Omental fat pad (tissue), 3 donors: ENCODE measurements at regions not wholly inside any gene's neighbourhood (a gene's known extent, or its start where the extent isn't known, plus 50 kb on each side); places are given as distances from the start of the nearest gene placed in this dataset.
"Not testable (repeated sequence)": the region's sequence is repeated elsewhere in the genome, so short reads cannot be mapped to it uniquely, and the experiment has no call there.

Experiments
- ATAC-seq: fragments of 150-250 bp; one replicate; pipeline ENCODE4 v1.9.1; 2016; ENCODE audit warnings: mild to moderate bottlenecking, moderate library complexity; ENCODE audit not compliant: low FRiP score
- DNase-seq: peaks from one replicate; pipeline ENCODE4 v3.0.0-alpha.2; 2019; ENCODE audit warnings: low spot score
- TF ChIP-seq, protein P1 (sequence below), 3 donors: fragments of 450-650 bp; IDR thresholded peaks; one replicate each; pipeline ENCODE4 v1.5.1; 2016 to 2017; ENCODE audit warnings: antibody characterized with exemption in 3 of 3, mild to moderate bottlenecking in 3 of 3, moderate library complexity in 2 of 3

DNA sequence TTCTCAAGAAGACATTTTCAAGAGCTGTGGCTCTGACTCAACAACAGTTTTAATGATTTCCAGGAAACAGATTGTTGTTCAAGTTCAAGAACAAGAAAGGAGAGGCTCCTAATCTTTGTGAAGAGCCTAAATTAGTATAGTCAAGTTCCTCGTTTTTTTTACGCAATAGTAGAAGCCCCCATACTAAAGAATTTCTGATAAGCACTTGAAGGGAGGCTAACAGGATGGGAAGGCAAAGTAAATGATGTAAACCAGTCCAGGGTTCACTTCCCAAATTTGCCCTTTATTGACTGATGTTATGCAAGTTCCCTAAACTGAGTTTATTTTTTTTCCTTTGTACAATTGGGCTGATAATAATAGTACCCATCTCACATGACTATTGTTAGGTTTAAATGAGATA, 178.2 kb downstream of the RTL9 start:
- TF ChIP-seq, protein P1, sequence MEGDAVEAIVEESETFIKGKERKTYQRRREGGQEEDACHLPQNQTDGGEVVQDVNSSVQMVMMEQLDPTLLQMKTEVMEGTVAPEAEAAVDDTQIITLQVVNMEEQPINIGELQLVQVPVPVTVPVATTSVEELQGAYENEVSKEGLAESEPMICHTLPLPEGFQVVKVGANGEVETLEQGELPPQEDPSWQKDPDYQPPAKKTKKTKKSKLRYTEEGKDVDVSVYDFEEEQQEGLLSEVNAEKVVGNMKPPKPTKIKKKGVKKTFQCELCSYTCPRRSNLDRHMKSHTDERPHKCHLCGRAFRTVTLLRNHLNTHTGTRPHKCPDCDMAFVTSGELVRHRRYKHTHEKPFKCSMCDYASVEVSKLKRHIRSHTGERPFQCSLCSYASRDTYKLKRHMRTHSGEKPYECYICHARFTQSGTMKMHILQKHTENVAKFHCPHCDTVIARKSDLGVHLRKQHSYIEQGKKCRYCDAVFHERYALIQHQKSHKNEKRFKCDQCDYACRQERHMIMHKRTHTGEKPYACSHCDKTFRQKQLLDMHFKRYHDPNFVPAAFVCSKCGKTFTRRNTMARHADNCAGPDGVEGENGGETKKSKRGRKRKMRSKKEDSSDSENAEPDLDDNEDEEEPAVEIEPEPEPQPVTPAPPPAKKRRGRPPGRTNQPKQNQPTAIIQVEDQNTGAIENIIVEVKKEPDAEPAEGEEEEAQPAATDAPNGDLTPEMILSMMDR (IDR thresholded peaks at IDR 0.05): no peak
- ATAC-seq: no peak
- no peak for DNase-seq

DNA sequence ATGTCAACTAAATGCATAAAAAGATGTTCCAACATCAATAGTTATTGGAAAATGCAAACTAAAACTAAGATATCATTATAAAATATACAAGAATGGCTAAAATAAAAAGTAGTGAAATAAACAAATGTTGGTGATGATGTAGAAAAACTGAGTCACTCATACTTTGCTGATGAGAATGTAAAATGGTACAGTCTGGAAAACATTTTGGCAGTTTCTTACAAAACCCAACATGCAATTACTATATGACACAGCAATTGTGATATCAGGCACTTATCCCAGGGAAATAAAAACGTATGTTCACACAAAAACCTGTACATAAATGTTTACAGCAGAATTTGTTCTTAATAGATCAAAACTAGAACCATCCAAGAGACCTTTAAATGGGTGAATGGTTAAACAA, 182.6 kb downstream of the RTL9 start:
- TF ChIP-seq, protein P1 (IDR thresholded peaks at IDR 0.05): no peak
- no peak for DNase-seq

DNA sequence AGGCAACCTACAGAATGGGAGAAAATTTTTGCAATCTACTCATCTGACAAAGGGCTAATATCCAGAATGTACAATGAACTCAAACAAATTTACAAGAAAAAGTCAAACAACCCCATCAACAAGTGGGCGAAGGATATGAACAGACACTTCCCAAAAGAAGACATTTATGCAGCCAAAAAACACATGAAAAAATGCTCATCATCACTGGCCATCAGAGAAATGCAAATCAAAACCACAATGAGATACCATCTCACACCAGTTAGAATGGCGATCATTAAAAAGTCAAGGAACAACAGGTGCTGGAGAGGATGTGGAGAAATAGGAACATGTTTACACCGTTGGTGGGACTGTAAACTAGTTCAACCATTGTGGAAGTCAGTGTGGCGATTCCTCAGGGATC, 192.2 kb downstream of the RTL9 start:
- DNase-seq, ATAC-seq: not testable (repeated sequence)

More for the DNA sequence above, 182.6 kb downstream of the RTL9 start:
- no peak for ATAC-seq

DNA sequence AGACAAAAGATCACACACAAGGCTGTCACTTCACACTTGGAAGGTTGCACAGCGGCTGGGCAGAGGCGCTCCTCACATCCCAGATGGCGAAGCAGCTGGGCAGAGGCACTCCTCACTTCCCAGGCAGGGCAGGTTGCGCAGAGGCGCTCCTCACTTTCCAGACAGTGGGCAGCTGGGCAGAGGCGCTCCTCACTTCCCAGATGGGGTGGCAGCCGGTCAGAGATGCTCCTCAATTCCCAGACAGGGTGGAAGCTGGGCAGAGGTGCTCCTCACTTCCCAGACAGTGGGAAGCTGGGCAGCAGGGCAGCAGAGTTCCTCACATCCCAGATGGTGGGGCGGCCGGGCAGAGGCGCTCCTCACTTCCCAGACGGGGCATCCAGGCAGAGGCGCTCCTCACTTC, 199.2 kb downstream of the RTL9 start:
- DNase-seq: no peak
- TF ChIP-seq, protein P1 (IDR thresholded peaks at IDR 0.05): no peak
- no peak for ATAC-seq

DNA sequence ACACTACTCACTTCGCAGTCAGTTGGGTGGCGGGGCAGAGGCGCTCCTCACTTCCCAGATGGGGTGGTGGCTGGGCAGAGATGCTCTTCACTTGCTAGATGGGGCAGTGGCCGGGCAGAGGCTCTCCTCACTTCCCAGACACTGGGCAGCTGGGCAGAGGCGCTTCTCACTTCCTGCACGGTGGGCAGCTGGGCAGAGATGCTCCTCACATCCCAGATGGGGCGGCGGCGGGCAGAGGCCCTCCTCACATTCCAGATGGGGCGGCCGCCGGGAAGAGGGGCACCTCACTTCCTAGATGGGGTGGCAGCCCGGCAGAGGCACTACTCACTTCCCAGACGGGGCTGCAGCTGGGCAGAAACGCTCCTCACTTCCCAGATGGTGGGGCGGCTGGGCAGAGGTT, 199.8 kb downstream of the RTL9 start:
- TF ChIP-seq, protein P1 (IDR thresholded peaks at IDR 0.05): no peak
- no peak for DNase-seq
- ATAC-seq: no peak

DNA sequence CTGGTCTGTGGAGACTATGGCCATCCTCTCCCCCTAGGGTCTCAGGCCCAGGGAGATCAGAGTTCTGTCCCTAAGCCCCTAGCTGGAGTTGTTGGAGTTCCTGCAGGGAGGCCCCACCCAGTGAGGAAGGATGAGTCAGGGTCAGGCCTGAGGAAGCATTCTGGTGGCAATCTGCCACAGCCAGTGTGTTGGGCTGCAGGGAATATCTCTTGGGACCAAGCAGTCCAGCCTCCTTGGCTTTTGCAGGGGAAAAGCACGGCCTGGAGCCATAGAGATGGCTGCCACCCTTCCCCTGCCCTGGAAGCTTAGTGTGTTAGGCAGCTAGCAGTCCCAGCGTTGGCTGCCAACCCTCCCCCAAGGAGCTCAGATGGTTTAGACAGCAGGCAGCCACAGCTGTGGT, 202.4 kb downstream of the RTL9 start:
- DNase-seq (no peak), ATAC-seq (no peak)
- TF ChIP-seq, protein P1 (IDR thresholded peaks at IDR 0.05): no peak

DNA sequence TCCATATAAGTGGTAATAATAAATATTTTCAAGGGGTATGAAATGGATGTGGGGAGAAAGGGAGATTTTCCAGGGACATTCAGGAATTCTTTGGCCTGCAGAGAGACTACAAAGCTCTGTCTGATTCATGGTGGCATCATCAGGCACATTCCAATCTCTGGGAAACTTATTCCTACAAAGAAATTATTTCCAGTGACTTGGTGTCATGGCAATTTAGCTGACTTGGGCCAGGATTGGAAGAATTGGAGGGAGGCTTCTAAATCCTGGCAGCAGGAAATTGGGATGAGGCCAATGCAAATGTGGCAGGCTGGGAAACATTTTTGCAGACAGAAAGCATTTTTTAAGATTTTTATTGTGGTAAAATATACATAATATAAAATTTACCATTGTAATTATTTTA, 204.6 kb downstream of the RTL9 start:
- TF ChIP-seq, protein P1 (IDR thresholded peaks at IDR 0.05): no peak
- DNase-seq: no peak
- no peak for ATAC-seq

DNA sequence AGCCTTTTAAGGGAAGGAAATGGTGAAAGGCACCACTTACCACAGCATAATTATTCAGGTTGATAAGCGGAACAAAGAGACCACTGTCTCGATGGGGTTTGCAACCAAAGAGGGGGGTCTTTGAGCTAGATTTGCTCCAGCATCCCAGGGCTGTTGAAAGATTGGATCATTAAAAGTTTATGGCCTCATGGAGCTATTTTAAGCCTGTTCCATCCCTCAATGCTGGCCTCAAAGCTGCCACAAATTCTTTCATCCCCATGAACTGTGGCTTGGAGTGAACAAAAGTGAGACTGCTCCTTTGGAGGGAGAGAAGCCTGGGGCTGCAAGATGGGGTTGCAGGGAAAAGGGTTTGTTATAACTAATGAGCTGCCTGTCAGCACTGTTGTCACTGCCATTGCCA, 209.8 kb downstream of the RTL9 start:
- TF ChIP-seq, protein P1 (IDR thresholded peaks at IDR 0.05): no peak
- DNase-seq (no peak), ATAC-seq (no peak)
